Lower leg skin (tissue), 3 donors: ENCODE measurements at regions not wholly inside any gene's neighbourhood (a gene's known extent, or its start where the extent isn't known, plus 50 kb on each side); places are given as distances from the start of the nearest gene placed in this dataset.

Experiments used
- POLR2A ChIP-seq, 2 donors: fragments of 450-650 bp; IDR thresholded peaks; one replicate each; pipeline ENCODE4 v1.6.1; 2016 to 2017; ENCODE audit warnings: antibody characterized with exemption in 2 of 2, mild to moderate bottlenecking in 1 of 2, moderate library complexity in 1 of 2
- TF ChIP-seq, protein P1 (sequence below), 3 donors: fragments of 450-650 bp; IDR thresholded peaks; one replicate each; pipeline ENCODE4 v1.5.1; 2016; ENCODE audit warnings: antibody characterized with exemption in 3 of 3, mild to moderate bottlenecking in 3 of 3, moderate library complexity in 2 of 3

DNA sequence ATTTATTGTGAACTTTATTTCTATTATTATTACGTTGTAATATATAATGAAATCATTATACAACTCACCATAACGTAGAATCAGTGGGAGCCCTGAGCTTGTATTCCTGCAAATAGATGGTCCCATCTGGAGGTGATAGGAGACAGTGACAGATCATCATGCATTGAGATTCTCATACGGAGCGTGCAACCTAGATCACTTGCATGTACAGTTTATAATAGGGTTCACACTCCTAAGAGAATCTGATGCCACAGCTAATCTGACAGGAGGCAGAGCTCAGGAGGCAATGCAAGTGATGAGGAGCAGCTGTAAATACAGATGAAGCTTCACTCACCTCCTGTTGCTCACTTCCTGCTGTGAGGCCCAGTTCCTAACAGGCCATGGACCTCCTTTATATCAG is 2170.2 kb downstream of the PCDH7 start:
- TF ChIP-seq, protein P1, sequence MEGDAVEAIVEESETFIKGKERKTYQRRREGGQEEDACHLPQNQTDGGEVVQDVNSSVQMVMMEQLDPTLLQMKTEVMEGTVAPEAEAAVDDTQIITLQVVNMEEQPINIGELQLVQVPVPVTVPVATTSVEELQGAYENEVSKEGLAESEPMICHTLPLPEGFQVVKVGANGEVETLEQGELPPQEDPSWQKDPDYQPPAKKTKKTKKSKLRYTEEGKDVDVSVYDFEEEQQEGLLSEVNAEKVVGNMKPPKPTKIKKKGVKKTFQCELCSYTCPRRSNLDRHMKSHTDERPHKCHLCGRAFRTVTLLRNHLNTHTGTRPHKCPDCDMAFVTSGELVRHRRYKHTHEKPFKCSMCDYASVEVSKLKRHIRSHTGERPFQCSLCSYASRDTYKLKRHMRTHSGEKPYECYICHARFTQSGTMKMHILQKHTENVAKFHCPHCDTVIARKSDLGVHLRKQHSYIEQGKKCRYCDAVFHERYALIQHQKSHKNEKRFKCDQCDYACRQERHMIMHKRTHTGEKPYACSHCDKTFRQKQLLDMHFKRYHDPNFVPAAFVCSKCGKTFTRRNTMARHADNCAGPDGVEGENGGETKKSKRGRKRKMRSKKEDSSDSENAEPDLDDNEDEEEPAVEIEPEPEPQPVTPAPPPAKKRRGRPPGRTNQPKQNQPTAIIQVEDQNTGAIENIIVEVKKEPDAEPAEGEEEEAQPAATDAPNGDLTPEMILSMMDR (IDR thresholded peaks at IDR 0.05) = no peak
- TF ChIP-seq POLR2A (IDR thresholded peaks at IDR 0.05) = no peak
